OCI-LY7 (cell line): ENCODE measurements at regions not wholly inside any gene's neighbourhood (a gene's known extent, or its start where the extent isn't known, plus 50 kb on each side); places are given as distances from the start of the nearest gene placed in this dataset.

Experiments
- BruUV-seq: library from RNA; stranded (reverse); fragments of 400-500 nt; replicated peaks from 2 replicates; lab custom pipeline; 2021; lab: Mats Ljungman, UMichigan
- CTCF ChIA-PET: fragments of 300-600 bp; sonication (Branson Sonifier 250); formaldehyde crosslinking; loops from one replicate; lab custom pipeline; 2022; ENCODE audit warnings: antibody characterized with exemption; ENCODE audit not compliant: unreplicated experiment; lab: Charles Lee
- POLR2A ChIA-PET: fragments of 300-600 bp; sonication (Branson Sonifier 250); formaldehyde crosslinking; loops from one replicate; lab custom pipeline; 2022; ENCODE audit warnings: antibody characterized with exemption; lab: Charles Lee
- DNase-seq: peaks from one replicate; pipeline ENCODE4 v3.0.0-alpha.2; 2015; ENCODE audit warnings: low spot score
- H2AFZ ChIP-seq: fragments of 200-600 bp; sonication (generic), shearing (Covaris generic); 2 replicates; pipeline ENCODE4 v1.6.1; 2014; ENCODE audit warnings: mild to moderate bottlenecking, antibody characterized with exemption, low read length, moderate library complexity
- H3K27ac ChIP-seq: fragments of 200-600 bp; sonication (generic); 2 replicates; pipeline ENCODE4 v1.5.1; 2014; ENCODE audit warnings: mixed run types, low read depth, mild to moderate bottlenecking, moderate library complexity, low read length, inconsistent platforms; ENCODE audit not compliant: poor library complexity, severe bottlenecking
- H3K36me3 ChIP-seq: fragments of 200-600 bp; sonication (generic); 2 replicates; pipeline ENCODE4 v1.6.1; 2014; ENCODE audit warnings: mild to moderate bottlenecking, antibody characterized with exemption, low read length, moderate library complexity, mixed read lengths; ENCODE audit not compliant: insufficient read depth
- H3K4me1 ChIP-seq: fragments of 200-600 bp; sonication (generic); 2 replicates; pipeline ENCODE4 v1.5.1; 2014; ENCODE audit warnings: mild to moderate bottlenecking, low read length; ENCODE audit not compliant: insufficient read depth, poor library complexity, severe bottlenecking
- H3K4me2 ChIP-seq: fragments of 200-600 bp; sonication (generic); 2 replicates; pipeline ENCODE4 v1.6.1; 2014; ENCODE audit warnings: mild to moderate bottlenecking, low read length
- H3K4me3 ChIP-seq: fragments of 200-600 bp; sonication (generic); 2 replicates; pipeline ENCODE4 v1.5.1; 2014; ENCODE audit warnings: mild to moderate bottlenecking, low read depth, low read length; ENCODE audit not compliant: poor library complexity, severe bottlenecking
- H3K79me2 ChIP-seq: fragments of 200-600 bp; sonication (generic); 2 replicates; pipeline ENCODE4 v1.6.1; 2016; ENCODE audit warnings: low read depth, mild to moderate bottlenecking, low read length, moderate library complexity, mixed read lengths; ENCODE audit not compliant: insufficient read depth
- H3K9me2 ChIP-seq: fragments of 200-600 bp; sonication (generic); 2 replicates; pipeline ENCODE4 v1.6.1; 2016; ENCODE audit warnings: mild to moderate bottlenecking, low read length, mixed read lengths; ENCODE audit not compliant: insufficient read depth
- H3K9me3 ChIP-seq: fragments of 200-600 bp; sonication (generic); 2 replicates; pipeline ENCODE4 v1.6.1; 2014; ENCODE audit warnings: mild to moderate bottlenecking, mixed run types, low read length, mixed read lengths
- H4K20me1 ChIP-seq: fragments of 200-600 bp; sonication (generic); 2 replicates; pipeline ENCODE4 v1.6.1; 2014; ENCODE audit warnings: mild to moderate bottlenecking, antibody characterized with exemption, low read length, moderate library complexity, mixed read lengths; ENCODE audit not compliant: insufficient read depth
- EZH2phosphoT487 ChIP-seq: fragments of 200-600 bp; sonication (generic); IDR thresholded peaks from 2 replicates; pipeline ENCODE4 v1.6.1; 2018; ENCODE audit warnings: low read depth, borderline replicate concordance, mild to moderate bottlenecking, mixed run types, antibody characterized with exemption, low read length, moderate library complexity, mixed read lengths
- intact Hi-C: fragments of 100-400 bp; cut with micrococcal nuclease; formaldehyde crosslinking; loops from one replicate; pipeline ENCODE4 v1.10.0; 2022; ENCODE audit not compliant: unreplicated experiment
- TF ChIP-seq, protein P1 (sequence below): fragments of 200-600 bp; sonication (generic); conservative IDR thresholded peaks from 2 replicates; pipeline ENCODE4 v1.5.1; 2014; ENCODE audit warnings: mild to moderate bottlenecking, antibody characterized with exemption, low read length, moderate library complexity, mixed read lengths

DNA sequence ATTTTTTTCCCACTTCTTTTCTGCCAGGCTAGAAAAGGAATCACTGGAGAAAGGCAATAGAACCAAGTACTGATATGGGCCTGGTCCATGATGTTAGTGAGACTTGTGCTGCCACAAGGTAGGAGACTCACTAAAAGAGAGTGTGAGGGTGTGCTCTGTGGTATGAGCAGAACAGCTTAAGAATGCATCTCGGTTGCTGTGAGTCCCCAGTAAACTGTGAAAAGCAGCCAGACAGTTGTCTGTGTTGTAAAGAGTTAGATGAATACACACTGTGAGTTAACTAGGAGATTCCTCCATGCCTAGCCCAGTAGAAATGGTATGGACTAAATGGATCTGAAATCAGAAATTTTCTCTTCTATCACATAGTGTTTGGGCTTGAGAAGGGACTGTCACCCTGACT is 1177.3 kb upstream of the MIR17HG start:
- TF ChIP-seq, protein P1, sequence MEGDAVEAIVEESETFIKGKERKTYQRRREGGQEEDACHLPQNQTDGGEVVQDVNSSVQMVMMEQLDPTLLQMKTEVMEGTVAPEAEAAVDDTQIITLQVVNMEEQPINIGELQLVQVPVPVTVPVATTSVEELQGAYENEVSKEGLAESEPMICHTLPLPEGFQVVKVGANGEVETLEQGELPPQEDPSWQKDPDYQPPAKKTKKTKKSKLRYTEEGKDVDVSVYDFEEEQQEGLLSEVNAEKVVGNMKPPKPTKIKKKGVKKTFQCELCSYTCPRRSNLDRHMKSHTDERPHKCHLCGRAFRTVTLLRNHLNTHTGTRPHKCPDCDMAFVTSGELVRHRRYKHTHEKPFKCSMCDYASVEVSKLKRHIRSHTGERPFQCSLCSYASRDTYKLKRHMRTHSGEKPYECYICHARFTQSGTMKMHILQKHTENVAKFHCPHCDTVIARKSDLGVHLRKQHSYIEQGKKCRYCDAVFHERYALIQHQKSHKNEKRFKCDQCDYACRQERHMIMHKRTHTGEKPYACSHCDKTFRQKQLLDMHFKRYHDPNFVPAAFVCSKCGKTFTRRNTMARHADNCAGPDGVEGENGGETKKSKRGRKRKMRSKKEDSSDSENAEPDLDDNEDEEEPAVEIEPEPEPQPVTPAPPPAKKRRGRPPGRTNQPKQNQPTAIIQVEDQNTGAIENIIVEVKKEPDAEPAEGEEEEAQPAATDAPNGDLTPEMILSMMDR, result no peak
- no peak for TF ChIP-seq EZH2phosphoT487
- Histone ChIP-seq H3K4me2 (no peak overlapping the region), H3K9me3 (peaks cover 4% of the 10 kb centered on the region; the same call in 1 of the 2 replicates), H3K4me3 (no peak overlapping the region), H2AFZ (no peak overlapping the region), H4K20me1 (no peaks in the 10 kb centered on the region), H3K79me2 (no peaks in the 10 kb centered on the region), H3K4me1 (no peaks in the 10 kb centered on the region), H3K9me2 (no peaks in the 10 kb centered on the region), H3K36me3 (no peaks in the 10 kb centered on the region), H3K27ac (no peak overlapping the region)
- CTCF ChIA-PET, result no interaction called here
- POLR2A ChIA-PET, result no interaction called here
- no TSS peak for BruUV-seq
- intact Hi-C loops, result no loop called here
- DNase-seq, result no peak

GRCh38 chr13:90171649-90172048 is 1175.8 kb upstream of the MIR17HG start:
- Histone ChIP-seq H3K36me3 (no peaks in the 10 kb centered on the region), H3K79me2 (no peaks in the 10 kb centered on the region), H3K4me3 (no peak overlapping the region), H4K20me1 (no peaks in the 10 kb centered on the region), H3K9me2 (no peaks in the 10 kb centered on the region), H3K4me1 (no peaks in the 10 kb centered on the region), H3K9me3 (peaks cover 8% of the 10 kb centered on the region), H3K27ac (no peak overlapping the region), H2AFZ (no peak overlapping the region), H3K4me2 (no peak overlapping the region)
- ChIA-PET CTCF (no interaction called here), POLR2A (no interaction called here)
- BruUV-seq, result no TSS peak
- TF ChIP-seq EZH2phosphoT487, result no peak
- TF ChIP-seq, protein P1, result no peak
- DNase-seq, result no peak
- intact Hi-C loops, result no loop called here

DNA sequence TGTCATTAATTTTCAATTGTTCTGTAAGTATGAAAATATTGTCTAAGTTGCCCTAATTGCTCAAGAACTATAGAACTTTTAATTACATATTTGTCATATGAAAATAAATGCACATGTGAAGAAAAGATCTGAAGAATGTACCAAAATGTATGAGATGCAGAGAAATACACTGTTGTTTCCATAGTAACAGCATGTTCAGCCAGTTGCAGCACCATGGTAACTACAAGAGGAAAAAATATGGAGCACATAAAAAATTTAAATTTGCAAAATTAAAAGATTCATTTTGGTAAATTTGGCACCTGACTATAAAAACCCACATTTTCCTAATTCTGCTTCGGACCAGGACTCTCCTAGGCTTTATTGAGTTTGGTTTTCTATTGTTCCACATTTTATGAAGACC is 1170.0 kb upstream of the MIR17HG start:
- Histone ChIP-seq H3K27ac (no peak overlapping the region), H3K4me2 (no peak overlapping the region), H4K20me1 (no peaks in the 10 kb centered on the region), H3K4me1 (no peaks in the 10 kb centered on the region), H3K9me3 (peaks cover 19% of the 10 kb centered on the region; the same call in 1 of the 2 replicates), H3K4me3 (no peak overlapping the region), H3K79me2 (no peaks in the 10 kb centered on the region), H2AFZ (no peak overlapping the region), H3K9me2 (no peaks in the 10 kb centered on the region), H3K36me3 (no peaks in the 10 kb centered on the region)
- DNase-seq, result no peak
- ChIA-PET POLR2A (interaction anchor here (0.5 to 1.2 kb wide), 6 partner anchors 11 to 678 kb away, joined by 3 to 4 read pairs (median 3); no protein-coding TSS in a partner anchor), CTCF (no interaction called here)
- no peak for TF ChIP-seq EZH2phosphoT487
- TF ChIP-seq, protein P1, result no peak
- intact Hi-C loops, result no loop called here
- BruUV-seq, result no TSS peak
